ENCODE measurements at regions not wholly inside any gene's neighbourhood (a gene's known extent, or its start where the extent isn't known, plus 50 kb on each side); places are given as distances from the start of the nearest gene placed in this dataset.

DNA sequence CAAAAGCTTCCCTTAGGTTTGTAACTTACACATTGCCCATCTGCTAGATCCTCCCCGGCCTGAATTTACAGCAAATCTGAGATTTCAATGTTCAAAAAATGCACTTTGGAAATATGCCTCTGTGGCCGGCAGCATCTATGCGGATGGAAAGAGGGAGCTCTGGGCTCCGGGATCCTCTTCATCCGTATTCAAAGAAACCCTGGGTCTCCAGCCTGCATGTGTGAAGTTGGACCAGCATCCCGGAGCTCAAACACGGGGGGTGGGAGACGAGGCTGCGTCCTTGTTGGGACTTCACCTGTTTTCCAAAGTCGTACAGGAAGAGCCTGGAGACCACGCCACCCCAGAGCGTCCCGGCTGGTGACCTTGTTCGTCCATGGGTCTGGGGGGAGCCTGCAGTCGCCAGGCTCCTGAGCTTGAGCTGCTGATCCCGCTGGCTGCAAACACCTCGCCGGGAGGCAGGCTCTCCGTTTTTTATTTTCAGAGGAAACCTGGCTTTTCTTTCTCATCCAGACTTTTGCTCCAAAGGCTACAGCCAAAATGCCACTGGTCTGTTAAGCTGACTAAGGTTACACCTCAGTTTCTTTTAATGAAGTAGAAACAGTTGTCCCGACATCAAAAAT, 77.4 kb downstream of the PTGR3 start:
- FAIRE-seq: no peak

DNA sequence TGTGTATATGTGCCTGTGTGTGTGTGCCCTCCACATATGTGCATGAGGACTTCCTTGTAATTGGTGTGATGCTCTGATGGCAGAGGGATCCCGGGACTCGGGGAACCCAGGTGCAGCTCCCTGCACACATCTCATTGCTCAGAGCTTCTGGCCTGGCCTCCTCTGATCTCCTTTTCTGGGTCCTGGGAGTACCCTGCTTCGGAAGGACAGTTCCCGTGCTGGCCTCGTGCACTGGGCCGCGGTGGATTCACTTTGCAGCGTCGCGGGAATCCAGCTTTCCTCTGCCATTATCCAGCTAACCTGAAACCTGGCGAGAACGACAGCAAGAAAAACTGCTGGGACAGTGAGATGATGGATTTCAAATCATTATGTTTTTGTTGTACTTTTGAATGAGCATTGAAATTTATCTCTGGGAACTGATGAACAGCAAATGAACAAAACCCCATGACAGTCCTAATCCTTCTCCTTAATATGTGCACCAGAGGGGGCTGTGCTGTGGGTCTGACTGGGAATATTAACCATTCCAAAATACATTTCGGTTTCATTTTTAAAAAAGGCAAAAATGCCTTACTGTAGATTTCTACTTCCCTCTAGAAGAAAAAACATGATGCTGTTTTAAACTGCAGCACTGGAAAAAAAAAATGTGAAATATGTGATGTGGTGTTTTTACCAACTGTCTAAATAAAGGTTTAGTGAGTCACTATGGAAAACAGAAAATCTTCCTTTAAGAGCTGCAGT, 78.2 kb downstream of the PTGR3 start:
- FAIRE-seq: no peak
- no peak for DNase-seq (ENCODE audit: insufficient read length, low spot score)

More for the DNA sequence above, 77.4 kb downstream of the PTGR3 start:
- no peak for DNase-seq (ENCODE audit: insufficient read length, low spot score)

- DNase-seq (ENCODE audit: insufficient read length, low spot score) (no peak), FAIRE-seq (no peak)
Measured at GRCh38 chr18:75129717-75130477, 79.0 kb downstream of the PTGR3 start.

DNA sequence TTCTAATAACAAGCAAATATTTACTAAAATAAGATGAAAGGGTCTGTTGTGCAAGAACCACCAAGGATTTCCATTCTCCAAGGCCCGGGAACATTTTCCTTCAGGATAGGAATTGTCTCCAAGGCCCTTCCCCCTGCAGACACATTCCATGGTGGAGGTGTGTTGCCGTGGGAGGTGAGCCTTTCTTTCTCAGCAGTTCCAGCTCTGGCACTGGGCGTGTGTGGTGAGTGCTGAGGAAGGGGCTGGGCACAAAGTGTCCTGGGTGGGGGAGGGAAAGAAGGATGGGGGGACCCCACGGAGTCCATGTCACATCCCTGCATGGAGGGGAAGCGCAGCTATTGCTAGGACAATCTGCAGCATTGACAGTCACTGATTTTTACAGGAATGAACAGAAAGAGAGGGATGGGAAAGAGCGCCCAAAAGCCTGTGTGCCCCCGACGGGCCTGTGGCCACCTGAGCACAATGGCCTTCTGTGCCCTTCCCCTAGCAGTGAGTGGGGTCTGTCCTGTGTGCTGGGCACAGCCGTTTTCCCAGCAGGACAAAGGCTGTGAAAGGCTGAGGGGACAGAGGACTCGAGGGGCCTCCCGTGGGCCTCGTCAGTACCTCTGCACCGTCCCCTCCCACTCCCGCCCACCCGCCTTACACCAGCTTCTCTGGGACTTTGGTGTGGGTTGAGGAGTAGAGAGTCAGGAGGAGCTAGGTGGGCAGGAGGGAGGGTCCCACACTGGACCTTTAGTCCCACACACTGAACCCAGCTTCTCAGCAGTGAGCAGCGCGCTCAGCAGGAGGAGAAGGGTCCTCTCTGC, 79.8 kb downstream of the PTGR3 start:
- FAIRE-seq (no peak), DNase-seq (ENCODE audit: insufficient read length, low spot score) (no peak)

- no peak for FAIRE-seq
- DNase-seq (ENCODE audit: insufficient read length, low spot score): no peak
Measured at GRCh38 chr18:75128051-75128605, 80.8 kb downstream of the PTGR3 start.

- DNase-seq (ENCODE audit: insufficient read length, low spot score) (no peak), FAIRE-seq (no peak)
Measured at GRCh38 chr18:75127143-75128021, 81.6 kb downstream of the PTGR3 start.

GRCh38 chr18:75125382-75126331, 83.3 kb downstream of the PTGR3 start:
- FAIRE-seq (peak; percentile 4), DNase-seq (ENCODE audit: insufficient read length, low spot score) (no peak)

DNA sequence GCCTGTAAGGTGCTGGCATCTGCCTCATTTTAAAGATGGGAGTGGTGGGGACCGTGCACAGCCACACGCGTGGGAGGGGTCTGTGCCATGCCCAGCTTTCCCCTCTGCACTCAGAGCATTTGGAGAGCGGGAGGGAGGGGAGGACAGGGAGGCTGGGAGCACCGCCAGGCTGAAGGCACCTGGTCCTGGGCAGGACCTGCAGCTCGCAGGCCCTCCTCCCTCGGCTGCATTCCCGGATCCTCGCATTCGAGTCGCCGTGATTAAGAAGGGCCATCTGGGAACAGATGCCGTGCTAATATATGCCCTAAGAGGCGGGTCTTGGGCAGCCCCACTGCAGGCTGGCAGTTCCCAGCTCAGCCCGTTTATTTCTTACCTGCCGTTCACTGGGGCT, 84.0 kb downstream of the PTGR3 start:
- FAIRE-seq: no peak
- DNase-seq (ENCODE audit: insufficient read length, low spot score): no peak

DNA sequence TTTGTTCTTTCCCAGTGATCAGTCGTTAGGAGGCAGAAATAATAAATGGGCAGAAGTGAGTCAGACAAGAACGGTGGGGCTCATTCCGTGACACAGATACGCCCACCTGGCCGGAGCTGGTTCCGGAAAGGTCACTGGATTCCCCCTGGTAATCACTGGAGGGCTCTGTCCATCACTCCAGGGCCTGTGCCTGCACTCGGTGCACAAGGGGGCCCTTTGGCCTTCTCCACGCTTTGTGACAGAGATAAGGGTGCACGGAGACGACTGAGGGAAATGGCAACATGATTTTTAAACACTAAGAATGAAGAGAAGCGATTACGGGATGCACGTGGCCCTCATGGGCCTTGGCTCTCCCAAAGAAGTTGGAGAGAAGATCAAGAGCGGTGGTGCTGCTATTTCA, 84.4 kb downstream of the PTGR3 start:
- FAIRE-seq (no peak), DNase-seq (ENCODE audit: insufficient read length, low spot score) (no peak)

DNA sequence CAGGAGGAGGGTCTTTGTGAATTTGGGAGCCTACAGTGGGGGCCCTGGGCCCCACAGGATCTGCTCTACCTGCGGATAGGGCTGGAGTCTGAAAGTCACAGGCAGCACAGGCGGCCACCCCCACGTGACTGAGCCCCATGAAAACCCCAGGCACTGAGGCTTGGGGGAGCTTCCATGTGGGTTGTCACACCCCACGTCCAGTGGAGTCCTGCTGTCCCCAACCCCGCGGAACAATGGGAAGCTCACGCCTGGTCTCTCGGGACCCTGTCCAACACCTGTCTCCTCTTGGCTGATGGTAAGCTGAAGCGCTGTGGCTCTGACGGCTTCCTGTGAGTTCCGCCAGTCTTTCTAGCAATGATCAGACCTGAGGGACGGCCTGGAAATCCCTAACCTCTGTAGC, 85.8 kb downstream of the PTGR3 start:
- DNase-seq (ENCODE audit: insufficient read length, low spot score) (no peak), FAIRE-seq (no peak)

DNA sequence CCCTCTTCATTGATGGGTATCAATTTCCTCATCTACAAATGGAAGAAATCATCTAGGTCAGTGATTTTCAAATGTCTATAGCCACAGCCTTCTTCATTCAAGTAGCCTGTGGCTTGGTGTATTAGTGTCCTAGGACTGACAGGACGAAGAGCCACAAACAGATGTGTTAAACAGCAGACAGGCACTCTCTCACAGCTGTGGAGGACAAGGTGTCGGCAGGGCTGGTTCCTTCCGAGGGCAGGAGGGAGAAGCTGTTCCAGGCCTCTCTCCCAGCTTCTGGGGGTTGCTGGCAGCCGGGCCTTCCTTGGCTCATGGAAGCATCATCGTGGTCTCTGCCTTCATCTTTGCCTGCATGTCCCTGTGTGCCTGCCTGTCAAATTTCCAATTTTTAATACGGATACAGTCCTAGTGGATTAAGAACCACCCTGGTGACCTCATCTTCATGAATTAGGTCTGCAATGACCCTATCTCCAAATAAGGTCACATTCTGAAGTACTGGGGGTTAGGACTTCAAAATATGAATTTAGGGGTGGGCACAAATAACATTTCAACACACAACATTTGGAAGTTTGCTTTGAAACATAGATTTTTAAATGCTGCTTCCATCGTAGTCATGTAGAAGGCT, 86.5 kb downstream of the PTGR3 start:
- no peak for FAIRE-seq
- DNase-seq (ENCODE audit: insufficient read length, low spot score): no peak

DNA sequence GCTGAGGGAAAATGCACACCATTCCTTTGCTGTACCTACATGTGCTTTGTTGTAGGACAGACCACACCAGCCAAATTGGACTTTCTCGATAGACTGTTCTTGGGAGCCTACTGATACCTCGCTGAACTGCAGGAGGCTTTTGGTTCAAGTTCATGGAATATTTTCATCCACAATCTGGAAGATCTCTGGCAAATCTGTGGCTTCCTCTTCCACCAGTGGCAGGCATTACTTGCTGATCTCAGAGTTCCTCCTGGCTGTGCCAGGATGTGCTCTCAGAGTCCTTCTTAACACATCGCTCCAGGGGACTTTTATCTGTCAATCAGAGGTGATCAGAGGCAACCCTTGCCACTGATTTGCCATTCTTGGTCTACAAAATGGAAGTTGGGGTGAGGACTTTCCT, 87.7 kb downstream of the PTGR3 start:
- DNase-seq (ENCODE audit: insufficient read length, low spot score) (no peak), FAIRE-seq (no peak)

DNA sequence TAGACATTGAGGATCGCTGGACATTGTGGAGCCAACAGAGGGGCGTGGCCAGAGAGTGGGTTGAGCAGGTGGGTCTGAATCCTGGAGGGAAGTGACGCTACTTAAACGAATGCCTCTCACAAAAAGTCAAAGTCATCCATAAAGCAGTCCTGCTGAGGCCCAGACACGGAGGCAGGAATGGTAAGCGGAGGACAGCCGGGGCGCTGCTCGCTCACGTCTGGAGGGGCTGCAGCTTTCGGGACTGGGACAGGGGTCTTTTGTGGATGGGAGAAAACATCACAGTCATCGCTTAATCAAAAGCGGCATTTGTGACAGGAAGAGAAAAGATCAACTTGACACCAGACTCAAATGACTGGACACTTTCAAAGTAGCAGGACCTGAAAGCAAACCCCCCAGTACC, 88.4 kb downstream of the PTGR3 start:
- no peak for DNase-seq (ENCODE audit: insufficient read length, low spot score)
- no peak for FAIRE-seq

GRCh38 chr18:75116809-75117208, 92.1 kb downstream of the PTGR3 start:
- FAIRE-seq: no peak
- no peak for DNase-seq (ENCODE audit: insufficient read length, low spot score)

DNA sequence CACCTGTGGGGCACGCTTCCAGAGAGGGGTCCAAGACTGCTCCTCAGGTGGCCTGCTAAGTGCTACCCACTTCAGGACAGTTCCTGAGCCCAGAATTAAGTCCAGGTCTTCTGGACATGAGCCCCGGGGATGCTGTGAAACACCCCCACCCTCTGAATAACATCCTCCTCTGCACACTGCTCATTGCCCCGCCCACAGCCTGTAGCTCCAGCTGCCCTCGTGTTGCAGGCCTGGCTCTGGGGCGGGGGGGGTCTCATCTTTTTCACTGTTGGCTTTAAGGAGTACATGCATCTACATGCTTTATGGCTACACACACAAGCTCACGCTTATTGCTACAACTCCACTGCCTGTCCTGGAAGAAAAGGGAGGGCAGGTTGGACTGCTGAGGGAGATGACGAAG, 92.8 kb downstream of the PTGR3 start:
- no peak for DNase-seq (ENCODE audit: insufficient read length, low spot score)

GRCh38 chr18:75115514-75115913, 93.4 kb downstream of the PTGR3 start:
- no peak for DNase-seq (ENCODE audit: insufficient read length, low spot score)

More for the DNA sequence above, 92.8 kb downstream of the PTGR3 start:
- FAIRE-seq: no peak

More at GRCh38 chr18:75115514-75115913, 93.4 kb downstream of the PTGR3 start:
- no peak for FAIRE-seq

Measured in GM19239 (cell line).